ENCODE measurements at regions not wholly inside any gene's neighbourhood (a gene's known extent, or its start where the extent isn't known, plus 50 kb on each side); places are given as distances from the start of the nearest gene placed in this dataset.

- no peak for TF ChIP-seq SP1 (IDR thresholded peaks at IDR 0.05)
- no peak for TF ChIP-seq BHLHE40 (IDR thresholded peaks at IDR 0.05; ENCODE audit: borderline replicate concordance)
- no peak for TF ChIP-seq TARDBP (IDR thresholded peaks at IDR 0.05)
- no peak for TF ChIP-seq L3MBTL2 (conservative IDR thresholded peaks at IDR 0.05)
Measured at GRCh38 chr11:130625578-130626306, 177.3 kb downstream of the ADAMTS15 start.

All from HEK293T (cell line).